HEK293T (cell line): ENCODE measurements at regions not wholly inside any gene's neighbourhood (a gene's known extent, or its start where the extent isn't known, plus 50 kb on each side); places are given as distances from the start of the nearest gene placed in this dataset.

Experiments used
- CTCF ChIA-PET: fragments of 350-600 bp; formaldehyde crosslinking; extraction: SDS; loops from one replicate; lab custom pipeline; 2021; ENCODE audit warnings: antibody characterized with exemption, inconsistent platforms; lab: Yijun Ruan, JAX
- POLR2A ChIA-PET: fragments of 350-600 bp; formaldehyde crosslinking; extraction: SDS; loops from one replicate; lab custom pipeline; 2020; ENCODE audit warnings: antibody characterized with exemption, inconsistent platforms; lab: Yijun Ruan, JAX
- DNase-seq: peaks from one replicate; pipeline ENCODE4 v3.0.0; 2012; ENCODE audit warnings: mixed read lengths; ENCODE audit errors: extremely low spot score
- ARNT ChIP-seq: fragments of 450-650 bp; IDR thresholded peaks from 2 replicates; pipeline ENCODE4 v1.6.1; 2017; ENCODE audit warnings: mild to moderate bottlenecking
- BHLHE40 ChIP-seq: fragments of 450-650 bp; IDR thresholded peaks from 2 replicates; pipeline ENCODE4 v1.6.1; 2016; ENCODE audit warnings: mild to moderate bottlenecking, moderate library complexity, borderline replicate concordance
- CTBP1 ChIP-seq: fragments of 450-650 bp; IDR thresholded peaks from 2 replicates; pipeline ENCODE4 v1.6.1; 2016; ENCODE audit warnings: borderline replicate concordance
- ELF4 ChIP-seq: fragments of 450-650 bp; IDR thresholded peaks from 2 replicates; pipeline ENCODE4 v1.6.1; 2017; ENCODE audit warnings: antibody characterized with exemption
- FOXA1 ChIP-seq: fragments of 450-650 bp; IDR thresholded peaks from 2 replicates; pipeline ENCODE4 v1.6.1; 2016; ENCODE audit warnings: mild to moderate bottlenecking
- FOXK2 ChIP-seq: fragments of 450-650 bp; IDR thresholded peaks from 2 replicates; pipeline ENCODE4 v1.6.1; 2016; ENCODE audit warnings: mild to moderate bottlenecking
- FOXM1 ChIP-seq: fragments of 450-650 bp; IDR thresholded peaks from 2 replicates; pipeline ENCODE4 v1.6.1; 2017; ENCODE audit warnings: mild to moderate bottlenecking, borderline replicate concordance
- HDGF ChIP-seq: fragments of 450-650 bp; IDR thresholded peaks from 2 replicates; pipeline ENCODE4 v1.6.1; 2017; ENCODE audit warnings: antibody characterized with exemption, borderline replicate concordance
- L3MBTL2 ChIP-seq: fragments of 450-650 bp; conservative IDR thresholded peaks from 2 replicates; pipeline ENCODE4 v1.6.1; 2016; ENCODE audit warnings: mild to moderate bottlenecking
- LEF1 ChIP-seq: fragments of 450-650 bp; IDR thresholded peaks from 2 replicates; pipeline ENCODE4 v1.6.1; 2017; ENCODE audit warnings: mild to moderate bottlenecking, borderline replicate concordance
- NFRKB ChIP-seq: fragments of 450-650 bp; IDR thresholded peaks from 2 replicates; pipeline ENCODE4 v1.6.1; 2016; ENCODE audit warnings: mild to moderate bottlenecking, moderate library complexity
- SP1 ChIP-seq: fragments of 450-650 bp; IDR thresholded peaks from 2 replicates; pipeline ENCODE4 v1.6.1; 2017
- SUZ12 ChIP-seq: fragments of 450-650 bp; IDR thresholded peaks from 2 replicates; pipeline ENCODE4 v1.6.1; 2016; ENCODE audit warnings: mild to moderate bottlenecking
- TARDBP ChIP-seq: fragments of 450-650 bp; IDR thresholded peaks from 2 replicates; pipeline ENCODE4 v1.6.1; 2016
- ZNF384 ChIP-seq: fragments of 450-650 bp; IDR thresholded peaks from 2 replicates; pipeline ENCODE4 v1.6.1; 2016
- TF ChIP-seq, protein P1 (sequence below): fragments of 450-650 bp; IDR thresholded peaks from 2 replicates; pipeline ENCODE4 v1.6.1; 2016

DNA sequence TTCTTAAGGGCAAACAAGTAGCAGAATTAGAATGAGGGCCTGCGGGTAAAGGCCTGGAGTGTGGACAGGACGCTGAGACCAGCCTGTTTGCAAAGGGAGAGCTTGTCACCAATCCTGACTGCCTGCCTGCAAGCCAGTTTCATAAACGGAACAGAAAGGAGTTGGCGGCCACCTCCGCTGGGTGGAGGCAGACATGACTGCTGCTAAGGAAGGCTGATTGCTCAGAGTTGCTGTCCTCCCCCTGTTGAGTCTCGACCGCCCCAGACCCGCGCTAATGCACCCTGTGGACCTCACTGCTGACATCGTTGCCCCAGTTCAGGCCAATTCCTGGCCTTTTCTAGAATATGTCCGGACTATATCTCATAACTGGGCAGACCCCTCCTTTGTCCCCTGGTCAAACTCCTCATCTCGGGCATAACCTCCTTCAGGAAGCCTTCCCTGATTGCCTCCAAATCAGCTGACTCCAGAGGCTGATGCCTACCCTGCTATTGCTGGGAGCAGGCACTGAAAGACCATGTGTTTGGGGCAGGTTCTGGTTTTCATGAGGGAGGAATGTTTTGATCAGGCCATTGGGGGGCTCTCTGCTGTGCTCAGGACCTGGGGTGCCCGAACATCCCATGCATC is 153.0 kb upstream of the CIBAR2 start:
- ChIA-PET POLR2A (no interaction called here), CTCF (no interaction called here)
- DNase-seq: no peak
- TF ChIP-seq HDGF: no peak
- TF ChIP-seq ELF4: no peak

DNA sequence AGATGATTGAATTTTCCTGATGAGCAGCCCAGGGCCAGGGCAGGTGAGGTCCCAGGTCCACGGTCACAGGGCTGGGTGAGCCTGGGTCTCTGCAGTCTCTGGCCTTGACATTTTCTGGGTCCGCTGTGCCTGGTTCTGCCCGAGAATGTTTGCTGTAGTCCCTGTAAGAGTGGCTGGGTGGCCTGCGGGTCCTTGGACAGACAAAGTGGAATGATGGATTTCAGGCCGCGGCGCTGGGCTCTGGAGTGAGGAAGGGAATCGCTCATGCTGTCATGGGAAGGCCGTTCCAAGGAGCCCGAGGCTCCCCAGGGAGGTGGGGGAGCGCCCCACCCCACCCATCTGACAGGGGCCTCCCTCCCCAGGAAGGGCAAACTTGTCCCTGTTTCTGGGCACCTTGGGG is 153.5 kb upstream of the CIBAR2 start:
- no peak for TF ChIP-seq CTBP1
- ChIA-PET CTCF (no interaction called here), POLR2A (no interaction called here)
- DNase-seq: no peak

DNA sequence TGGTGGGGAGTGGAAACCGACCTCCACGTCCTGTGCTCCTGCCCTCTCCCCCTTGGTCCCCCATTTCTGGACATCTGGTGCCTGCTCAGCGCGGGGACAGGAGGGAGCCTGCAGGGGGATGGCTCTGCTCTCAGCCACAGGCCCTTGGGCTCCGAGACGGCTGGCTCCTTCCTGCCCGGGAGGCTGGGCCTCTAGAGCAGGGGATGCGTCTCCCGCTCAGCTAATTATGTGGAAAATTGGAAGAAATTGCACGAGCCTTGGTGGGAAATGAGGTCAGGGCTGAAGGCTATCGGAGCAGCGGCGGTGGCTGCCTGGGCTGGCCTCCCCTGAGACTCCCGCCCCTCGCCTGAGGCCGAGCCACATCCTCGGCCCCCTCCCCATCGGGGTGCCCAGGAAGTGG is 154.6 kb upstream of the CIBAR2 start:
- POLR2A ChIA-PET: no interaction called here
- TF ChIP-seq ELF4: no peak
- TF ChIP-seq FOXA1: no peak
- no peak for TF ChIP-seq HDGF
- no peak for TF ChIP-seq ARNT
- TF ChIP-seq L3MBTL2: no peak
- TF ChIP-seq FOXK2: no peak
- no peak for TF ChIP-seq NFRKB
- TF ChIP-seq BHLHE40: no peak
- TF ChIP-seq SUZ12: no peak
- TF ChIP-seq SP1: no peak
- TF ChIP-seq TARDBP: no peak
- TF ChIP-seq, protein P1, sequence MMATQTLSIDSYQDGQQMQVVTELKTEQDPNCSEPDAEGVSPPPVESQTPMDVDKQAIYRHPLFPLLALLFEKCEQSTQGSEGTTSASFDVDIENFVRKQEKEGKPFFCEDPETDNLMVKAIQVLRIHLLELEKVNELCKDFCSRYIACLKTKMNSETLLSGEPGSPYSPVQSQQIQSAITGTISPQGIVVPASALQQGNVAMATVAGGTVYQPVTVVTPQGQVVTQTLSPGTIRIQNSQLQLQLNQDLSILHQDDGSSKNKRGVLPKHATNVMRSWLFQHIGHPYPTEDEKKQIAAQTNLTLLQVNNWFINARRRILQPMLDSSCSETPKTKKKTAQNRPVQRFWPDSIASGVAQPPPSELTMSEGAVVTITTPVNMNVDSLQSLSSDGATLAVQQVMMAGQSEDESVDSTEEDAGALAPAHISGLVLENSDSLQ: no peak
- no peak for TF ChIP-seq LEF1
- no peak for TF ChIP-seq FOXM1
- TF ChIP-seq CTBP1: no peak
- no peak for TF ChIP-seq ZNF384
- CTCF ChIA-PET: no interaction called here
- no peak for DNase-seq

DNA sequence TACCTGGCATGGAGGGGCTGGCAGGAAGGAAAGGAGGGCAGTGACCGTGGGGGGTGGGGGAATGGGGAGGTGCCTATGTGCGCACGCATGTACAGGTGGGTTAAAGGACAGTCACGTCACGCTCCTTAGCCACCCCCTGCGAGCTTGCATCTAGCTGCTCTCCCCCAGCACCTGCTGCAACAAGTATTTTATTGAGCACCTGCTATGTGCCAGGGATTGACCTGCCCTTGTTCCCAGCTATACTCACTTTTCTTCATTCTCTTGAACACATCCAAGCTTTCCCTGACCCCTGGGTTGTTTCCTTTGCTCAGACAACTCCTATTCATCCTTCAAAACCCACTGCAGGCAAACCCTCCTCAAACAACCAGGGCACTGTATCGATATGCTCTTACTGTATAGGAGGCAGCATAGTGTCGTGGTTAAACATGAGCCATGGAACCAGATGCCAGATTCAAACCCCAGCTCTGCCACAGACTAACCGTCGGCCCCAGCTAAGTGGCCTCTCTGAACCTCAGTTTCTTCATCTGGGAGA is 155.2 kb upstream of the CIBAR2 start:
- TF ChIP-seq FOXA1: no peak
- TF ChIP-seq BHLHE40: no peak
- no peak for TF ChIP-seq ELF4
- TF ChIP-seq NFRKB: no peak
- no peak for TF ChIP-seq FOXK2
- no peak for TF ChIP-seq L3MBTL2
- no peak for TF ChIP-seq CTBP1
- no peak for TF ChIP-seq SUZ12
- no peak for TF ChIP-seq ARNT
- TF ChIP-seq ZNF384: no peak
- TF ChIP-seq LEF1: no peak
- CTCF ChIA-PET: interaction anchor here (0.7 kb wide), 1 partner anchor 152 kb away, joined by 3 read pairs; no protein-coding TSS in a partner anchor
- POLR2A ChIA-PET: no interaction called here
- no peak for DNase-seq

DNA sequence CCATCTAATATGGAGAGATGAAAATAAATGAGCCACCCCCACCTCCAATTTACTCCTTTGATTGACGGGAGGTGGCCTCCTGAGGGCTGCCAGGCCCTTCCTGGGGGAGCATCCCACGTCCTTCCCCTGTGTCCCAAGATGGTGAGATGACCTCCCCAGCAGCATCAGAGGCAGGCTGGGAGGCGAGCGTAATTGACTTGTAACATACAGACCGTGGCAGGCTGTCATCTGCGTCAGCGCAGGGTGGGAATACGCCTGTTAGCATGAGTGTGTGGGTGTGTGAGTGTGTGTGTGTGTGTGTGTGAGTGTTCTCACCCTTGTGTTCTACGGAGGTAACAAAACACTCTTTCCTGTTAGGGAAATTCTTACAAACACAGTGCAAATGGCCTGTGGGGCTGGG is 156.9 kb upstream of the CIBAR2 start:
- TF ChIP-seq L3MBTL2 (no peak), SP1 (no peak), SUZ12 (no peak), LEF1 (no peak), HDGF (no peak), ZNF384 (no peak), TARDBP (no peak)
- TF ChIP-seq, protein P1: no peak
- ChIA-PET POLR2A (no interaction called here), CTCF (no interaction called here)
- DNase-seq: no peak

DNA sequence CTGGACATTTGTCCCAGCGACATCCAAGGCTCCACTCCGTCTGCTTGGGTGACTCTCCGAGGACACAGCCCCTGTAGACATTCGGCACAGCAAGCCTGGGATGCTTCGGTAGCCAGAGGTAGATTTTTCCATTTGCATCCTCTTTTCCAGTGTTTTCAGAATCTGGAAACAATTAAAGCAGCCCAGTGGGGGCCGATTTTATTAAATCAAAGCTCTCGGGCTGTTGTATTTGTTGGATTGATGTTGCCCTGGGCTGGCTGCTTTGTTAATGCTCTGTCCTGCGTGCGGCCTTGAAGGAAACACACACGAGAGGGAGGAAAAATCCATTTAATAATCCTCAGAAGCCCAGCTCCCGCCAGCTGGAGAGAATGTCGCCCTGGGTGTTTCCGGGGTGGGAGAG is 158.1 kb upstream of the CIBAR2 start:
- no peak for DNase-seq
- CTCF ChIA-PET: no interaction called here
- TF ChIP-seq SUZ12 (no peak), SP1 (no peak), NFRKB (no peak), ARNT (no peak), TARDBP (no peak), ELF4 (no peak), FOXK2 (no peak), ZNF384 (no peak), FOXM1 (no peak), FOXA1 (no peak), L3MBTL2 (no peak), HDGF (no peak), LEF1 (no peak), CTBP1 (no peak), BHLHE40 (no peak)
- TF ChIP-seq, protein P1: no peak
- POLR2A ChIA-PET: no interaction called here
